Spleen (tissue), 7 donors: ENCODE measurements at regions not wholly inside any gene's neighbourhood (a gene's known extent, or its start where the extent isn't known, plus 50 kb on each side); places are given as distances from the start of the nearest gene placed in this dataset.

ENCODE experiments used
- CTCF ChIP-seq, 11 experiments: fragments of 200-600 bp in 7 of 11; fragments of 450-650 bp in 4 of 11; sonication (generic) in 4 of 11; IDR thresholded peaks in 8 of 11; conservative IDR thresholded peaks in 3 of 11; 1 replicate in 7 of 11; 2 replicates in 4 of 11; pipeline versions ENCODE4 v1.4.0 to v1.8.0; 2016 to 2021; ENCODE audit warnings: antibody characterized with exemption in 11 of 11, inconsistent platforms in 4 of 11, mild to moderate bottlenecking in 1 of 11
- POLR2A ChIP-seq, 3 donors: fragments of 450-650 bp; IDR thresholded peaks; one replicate each; pipeline ENCODE4 v1.5.1; 2017; ENCODE audit warnings: antibody characterized with exemption in 3 of 3, mild to moderate bottlenecking in 1 of 3
- POLR2AphosphoS5 ChIP-seq, 3 donors: sonication (generic); formaldehyde crosslinking; IDR thresholded peaks; one replicate each; pipeline ENCODE4 v1.5.1; 2017; ENCODE audit warnings: antibody characterized with exemption in 3 of 3
- donor health status: DM: no; HTN: no; CAD: no; lungs with moderate emphysema.
- donor health status: DM: no; HTN: no; CAD: no.
- donor health status: DM: no; HTN: no; CAD: no.

GRCh38 chr13:112012705-112013085 lies 54.3 kb upstream of the SOX1 start:
- no peak for TF ChIP-seq POLR2AphosphoS5 (IDR thresholded peaks at IDR 0.05)
- TF ChIP-seq POLR2A (IDR thresholded peaks at IDR 0.05), result no peak
- no peak for TF ChIP-seq CTCF (IDR thresholded peaks at IDR 0.05 in 8 of 11, conservative IDR thresholded peaks at IDR 0.05 in 3 of 11)
